Liver (tissue), 3 donors: ENCODE measurements at regions not wholly inside any gene's neighbourhood (a gene's known extent, or its start where the extent isn't known, plus 50 kb on each side); places are given as distances from the start of the nearest gene placed in this dataset.

Source experiments
- GABPA ChIP-seq, 2 donors: IDR thresholded peaks in 1 of 2; conservative IDR thresholded peaks in 1 of 2; 2 replicates each; pipeline ENCODE4 v1.6.1; 2016; ENCODE audit warnings: antibody characterized with exemption in 2 of 2, mild to moderate bottlenecking in 1 of 2, moderate library complexity in 1 of 2
- SP1 ChIP-seq: IDR thresholded peaks from 2 replicates; pipeline ENCODE4 v1.6.1; 2018; ENCODE audit warnings: antibody characterized with exemption, mild to moderate bottlenecking
- TF ChIP-seq, protein P1 (sequence below): IDR thresholded peaks from 2 replicates; pipeline ENCODE4 v1.6.1; 2016; ENCODE audit warnings: antibody characterized with exemption, mild to moderate bottlenecking
- TF ChIP-seq, protein P2 (sequence below): fragments of 150-350 bp; IDR thresholded peaks from 2 replicates; pipeline ENCODE4 v1.5.1; 2017; ENCODE audit warnings: improper control_type of control experiment, low read depth, low read length; ENCODE audit not compliant: missing input control
- donor health status: healthy.
- donor health status: healthy.

DNA sequence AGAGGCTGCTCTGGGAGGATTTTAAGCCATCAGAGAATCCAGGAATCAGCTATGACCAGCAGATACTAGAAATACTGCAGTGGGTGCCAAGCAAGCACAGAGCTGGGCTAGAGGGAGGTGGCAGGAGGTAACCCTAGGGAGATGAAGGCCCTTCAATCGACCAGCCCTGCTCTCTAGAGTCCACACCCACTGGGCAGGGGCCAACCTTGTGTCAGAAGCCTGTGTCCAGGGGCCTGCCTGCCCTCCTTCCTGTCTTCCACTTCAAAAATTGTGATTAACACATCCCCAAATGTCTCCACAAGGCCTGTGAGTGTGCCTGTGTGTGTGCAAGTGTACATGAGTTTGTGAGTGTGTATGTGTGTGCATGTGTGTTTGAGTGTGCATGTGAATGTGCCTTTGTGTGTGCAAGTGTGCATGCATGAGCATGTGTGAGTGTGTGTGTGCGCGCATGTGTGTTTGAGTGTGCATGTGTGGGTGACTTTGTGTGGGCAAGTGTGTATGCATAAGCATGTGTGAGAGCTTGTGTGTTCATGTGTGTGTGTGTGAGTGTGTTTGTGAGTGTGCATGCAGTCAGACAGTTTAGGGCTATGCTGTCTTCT lies 367.7 kb downstream of the SFMBT2 start:
- TF ChIP-seq, protein P1, sequence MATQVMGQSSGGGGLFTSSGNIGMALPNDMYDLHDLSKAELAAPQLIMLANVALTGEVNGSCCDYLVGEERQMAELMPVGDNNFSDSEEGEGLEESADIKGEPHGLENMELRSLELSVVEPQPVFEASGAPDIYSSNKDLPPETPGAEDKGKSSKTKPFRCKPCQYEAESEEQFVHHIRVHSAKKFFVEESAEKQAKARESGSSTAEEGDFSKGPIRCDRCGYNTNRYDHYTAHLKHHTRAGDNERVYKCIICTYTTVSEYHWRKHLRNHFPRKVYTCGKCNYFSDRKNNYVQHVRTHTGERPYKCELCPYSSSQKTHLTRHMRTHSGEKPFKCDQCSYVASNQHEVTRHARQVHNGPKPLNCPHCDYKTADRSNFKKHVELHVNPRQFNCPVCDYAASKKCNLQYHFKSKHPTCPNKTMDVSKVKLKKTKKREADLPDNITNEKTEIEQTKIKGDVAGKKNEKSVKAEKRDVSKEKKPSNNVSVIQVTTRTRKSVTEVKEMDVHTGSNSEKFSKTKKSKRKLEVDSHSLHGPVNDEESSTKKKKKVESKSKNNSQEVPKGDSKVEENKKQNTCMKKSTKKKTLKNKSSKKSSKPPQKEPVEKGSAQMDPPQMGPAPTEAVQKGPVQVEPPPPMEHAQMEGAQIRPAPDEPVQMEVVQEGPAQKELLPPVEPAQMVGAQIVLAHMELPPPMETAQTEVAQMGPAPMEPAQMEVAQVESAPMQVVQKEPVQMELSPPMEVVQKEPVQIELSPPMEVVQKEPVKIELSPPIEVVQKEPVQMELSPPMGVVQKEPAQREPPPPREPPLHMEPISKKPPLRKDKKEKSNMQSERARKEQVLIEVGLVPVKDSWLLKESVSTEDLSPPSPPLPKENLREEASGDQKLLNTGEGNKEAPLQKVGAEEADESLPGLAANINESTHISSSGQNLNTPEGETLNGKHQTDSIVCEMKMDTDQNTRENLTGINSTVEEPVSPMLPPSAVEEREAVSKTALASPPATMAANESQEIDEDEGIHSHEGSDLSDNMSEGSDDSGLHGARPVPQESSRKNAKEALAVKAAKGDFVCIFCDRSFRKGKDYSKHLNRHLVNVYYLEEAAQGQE: no peak
- no peak for TF ChIP-seq GABPA (IDR thresholded peaks at IDR 0.05 in 1 of 2, conservative IDR thresholded peaks at IDR 0.05 in 1 of 2)
- TF ChIP-seq, protein P2, sequence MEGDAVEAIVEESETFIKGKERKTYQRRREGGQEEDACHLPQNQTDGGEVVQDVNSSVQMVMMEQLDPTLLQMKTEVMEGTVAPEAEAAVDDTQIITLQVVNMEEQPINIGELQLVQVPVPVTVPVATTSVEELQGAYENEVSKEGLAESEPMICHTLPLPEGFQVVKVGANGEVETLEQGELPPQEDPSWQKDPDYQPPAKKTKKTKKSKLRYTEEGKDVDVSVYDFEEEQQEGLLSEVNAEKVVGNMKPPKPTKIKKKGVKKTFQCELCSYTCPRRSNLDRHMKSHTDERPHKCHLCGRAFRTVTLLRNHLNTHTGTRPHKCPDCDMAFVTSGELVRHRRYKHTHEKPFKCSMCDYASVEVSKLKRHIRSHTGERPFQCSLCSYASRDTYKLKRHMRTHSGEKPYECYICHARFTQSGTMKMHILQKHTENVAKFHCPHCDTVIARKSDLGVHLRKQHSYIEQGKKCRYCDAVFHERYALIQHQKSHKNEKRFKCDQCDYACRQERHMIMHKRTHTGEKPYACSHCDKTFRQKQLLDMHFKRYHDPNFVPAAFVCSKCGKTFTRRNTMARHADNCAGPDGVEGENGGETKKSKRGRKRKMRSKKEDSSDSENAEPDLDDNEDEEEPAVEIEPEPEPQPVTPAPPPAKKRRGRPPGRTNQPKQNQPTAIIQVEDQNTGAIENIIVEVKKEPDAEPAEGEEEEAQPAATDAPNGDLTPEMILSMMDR: no peak
- TF ChIP-seq SP1: no peak
